GM12878 (cell line): ENCODE measurements at regions not wholly inside any gene's neighbourhood (a gene's known extent, or its start where the extent isn't known, plus 50 kb on each side); places are given as distances from the start of the nearest gene placed in this dataset. TPM values are rescaled to one million over a fixed set of nuclear protein-coding genes. Genes with fewer than 3 reads are reported as not detected.

Experiments used
- ATAC-seq: fragments of 200-7000 bp; cut with Tn5 transposase; 3 replicates; pipeline ENCODE4 v1.9.1; 2020; ENCODE audit warnings: mild to moderate bottlenecking, moderate library complexity
- BruUV-seq: library from RNA; stranded (reverse); fragments of 400-500 nt; replicated peaks from 2 replicates; lab custom pipeline; 2021; lab: Mats Ljungman, UMichigan
- CTCF ChIA-PET: fragments of 300-600 bp; sonication (Branson Sonifier 250); formaldehyde crosslinking; extraction: SDS; loops from one replicate; lab custom pipeline; 2021; ENCODE audit warnings: inconsistent platforms; lab: Yijun Ruan, JAX
- POLR2A ChIA-PET: fragments of 350-600 bp; formaldehyde crosslinking; extraction: SDS; loops from one replicate; lab custom pipeline; 2021; ENCODE audit warnings: inconsistent platforms; lab: Charles Lee
- RAD21 ChIA-PET: fragments of 300-600 bp; sonication (Branson Sonifier 250); formaldehyde crosslinking; loops from one replicate; lab custom pipeline; 2023; ENCODE audit warnings: antibody characterized with exemption; ENCODE audit not compliant: unreplicated experiment; lab: Charles Lee
- SMC1A ChIA-PET: fragments of 300-600 bp; sonication (Branson Sonifier 250); formaldehyde crosslinking; loops from one replicate; lab custom pipeline; 2023; ENCODE audit not compliant: unreplicated experiment, uncharacterized antibody; lab: Charles Lee
- DNase-seq: peaks from one replicate; pipeline ENCODE4 v3.0.0-alpha.2; 2011; ENCODE audit warnings: low read depth, low spot score
- FAIRE-seq: peaks from 3 replicates; lab custom pipeline; 2011; peaks lifted over from hg19 to GRCh38; lab: Jason Lieb, UNC
- H2AFZ ChIP-seq: 2 replicates; pipeline ENCODE4 v1.6.0; 2011; ENCODE audit warnings: low read depth, low read length, control low read depth; ENCODE audit not compliant: control insufficient read depth
- H3K27ac ChIP-seq: 2 replicates; pipeline ENCODE4 v1.5.1; 2011; ENCODE audit warnings: control low read depth; ENCODE audit not compliant: control insufficient read depth, insufficient read depth
- H3K27me3 ChIP-seq, 2 experiments: replicated peaks in 1 of 2; 2 replicates each; pipeline versions ENCODE4 v1.6.0 to v1.6.1; 2011; ENCODE audit warnings: low read length in 1 of 2; ENCODE audit not compliant: control insufficient read depth in 2 of 2, insufficient read depth in 2 of 2
- H3K36me3 ChIP-seq, 2 experiments: 2 replicates each; pipeline ENCODE4 v1.5.1; 2011; ENCODE audit warnings: low read length in 1 of 2; ENCODE audit not compliant: control insufficient read depth in 2 of 2, insufficient read depth in 2 of 2
- H3K4me1 ChIP-seq: 2 replicates; pipeline ENCODE4 v1.6.1; 2011; ENCODE audit warnings: mild to moderate bottlenecking, low read length, moderate library complexity, mixed read lengths; ENCODE audit not compliant: control insufficient read depth, insufficient read depth
- H3K4me2 ChIP-seq: 2 replicates; pipeline ENCODE4 v1.6.0; 2011; ENCODE audit warnings: control low read depth; ENCODE audit not compliant: control insufficient read depth, insufficient read depth
- H3K4me3 ChIP-seq: fragments of 200-600 bp; sonication (generic); 2 replicates; pipeline ENCODE4 v1.5.1; 2016
- H3K79me2 ChIP-seq: 2 replicates; pipeline ENCODE4 v1.6.0; 2011; ENCODE audit warnings: low read length; ENCODE audit not compliant: control insufficient read depth, insufficient read depth
- H3K9ac ChIP-seq: 2 replicates; pipeline ENCODE4 v1.8.0; 2011; ENCODE audit warnings: low read length, control low read depth, mixed read lengths; ENCODE audit not compliant: control insufficient read depth, insufficient read depth
- H3K9me3 ChIP-seq: replicated peaks from 3 replicates; pipeline ENCODE4 v1.5.1; 2011; ENCODE audit warnings: mild to moderate bottlenecking, low read length; ENCODE audit not compliant: control insufficient read depth, insufficient read depth
- H4K20me1 ChIP-seq: 2 replicates; pipeline ENCODE4 v1.6.0; 2011; ENCODE audit not compliant: control insufficient read depth, insufficient read depth
- SMAD5 ChIP-seq: IDR thresholded peaks from 2 replicates; pipeline ENCODE4 v1.6.1; 2016; ENCODE audit warnings: antibody characterized with exemption, low read depth
- WGBS: methylation state at CpG from one replicate; pipeline ENCODE4 v1.1.6; 2016; ENCODE audit warnings: low lambda C conversion rate; ENCODE audit not compliant: insufficient replicate concordance, insufficient coverage; ENCODE audit errors: missing lambda C conversion rate; 5-methylcytosine and 5-hydroxymethylcytosine counted together
- in situ Hi-C: fragments of 300-500 bp; cut with MboI; formaldehyde crosslinking; loops from 9 replicates; pipeline ENCODE4 v1.14.3; 2018; ENCODE audit warnings: mixed read lengths
- intact Hi-C: fragments of 100-400 bp; cut with micrococcal nuclease; formaldehyde crosslinking; loops from one replicate; pipeline ENCODE4 v1.14.2; 2022; ENCODE audit not compliant: unreplicated experiment
- small RNA-seq: library from RNA; depleted of rRNA; stranded (forward); fragments of <200 nt; gene quantifications from one replicate; pipeline ENCODE3, GENCODE V24; 2014

GRCh38 chr3:87329065-87329464 is 52.7 kb upstream of the POU1F1 start:
- no peak overlapping the region for H3K4me3 ChIP-seq
- ChIA-PET SMC1A (interaction anchor here (0.7 kb wide), 1 partner anchor 23 kb away, joined by 3 read pairs; no protein-coding TSS in a partner anchor), RAD21 (interaction anchor here (0.9 kb wide), 1 partner anchor 22 kb away, joined by 3 read pairs; no protein-coding TSS in a partner anchor), CTCF (interaction anchor here (1.3 to 1.7 kb wide), 2 partner anchors 10 to 70 kb away, joined by 3 to 5 read pairs; no protein-coding TSS in a partner anchor), POLR2A (no interaction called here)
- in situ Hi-C loops (no loop called here), intact Hi-C loops (no loop called here)
- WGBS, result 0% methylated on average over 1 of the region's 1 CpG
- no peak overlapping the region for H3K4me2 ChIP-seq
- H3K9ac ChIP-seq, result no peak overlapping the region
- H3K27me3 ChIP-seq, result no peaks in the 10 kb centered on the region
- H3K79me2 ChIP-seq, result no peaks in the 10 kb centered on the region
- no peaks in the 10 kb centered on the region for H3K9me3 ChIP-seq
- no peaks in the 10 kb centered on the region for H4K20me1 ChIP-seq
- FAIRE-seq (no peak), DNase-seq (no peak), ATAC-seq (no peak)
- BruUV-seq, result no TSS peak
- no peaks in the 10 kb centered on the region for H3K36me3 ChIP-seq
- no peak overlapping the region for H2AFZ ChIP-seq
- H3K27ac ChIP-seq, result no peak overlapping the region
- no peak for TF ChIP-seq SMAD5
- H3K4me1 ChIP-seq, result no peaks in the 10 kb centered on the region

Small RNAs in the stretch of these regions (small RNA-seq; reads per million reads assigned to genes)
- gene RNU6-873P, result not detected
- not detected for gene RNU6ATAC6P
